A549 (cell line): ENCODE measurements at regions not wholly inside any gene's neighbourhood (a gene's known extent, or its start where the extent isn't known, plus 50 kb on each side); places are given as distances from the start of the nearest gene placed in this dataset.

Source experiments
- CHD4 ChIP-seq: fragments of 200-600 bp; sonication (generic); IDR thresholded peaks from 2 replicates; pipeline ENCODE4 v1.6.1; 2016; ENCODE audit warnings: antibody characterized with exemption, mild to moderate bottlenecking, borderline replicate concordance
- CTCF ChIP-seq: fragments of >200 bp; sonication (Bioruptor Twin); formaldehyde crosslinking; IDR thresholded peaks from 3 replicates; pipeline ENCODE4 v1.5.1; 2016
- ELK1 ChIP-seq: fragments of 150-350 bp; IDR thresholded peaks from 2 replicates; pipeline ENCODE4 v1.6.1; 2014; ENCODE audit warnings: low read depth, mild to moderate bottlenecking, low read length
- ESRRA ChIP-seq: fragments of 150-350 bp; IDR thresholded peaks from 2 replicates; pipeline ENCODE4 v1.6.1; 2014; ENCODE audit warnings: mild to moderate bottlenecking, low read length, borderline replicate concordance
- MAFK ChIP-seq: fragments of 450-650 bp; IDR thresholded peaks from 2 replicates; pipeline ENCODE4 v1.6.1; 2014; ENCODE audit not compliant: partially characterized antibody
- POLR2A ChIP-seq: IDR thresholded peaks from 2 replicates; pipeline ENCODE4 v1.6.1; 2012; ENCODE audit warnings: mild to moderate bottlenecking, low read length

GRCh38 chr21:20721151-20721550 is 277.1 kb upstream of the NCAM2 start:
- TF ChIP-seq MAFK (no peak), CTCF (no peak), POLR2A (no peak), ELK1 (no peak), ESRRA (no peak), CHD4 (no peak)
